Activated T-cell treated with anti-CD3 and anti-CD28 coated beads, Interleukin-2, amount 50 U/mL, for 72 hours (primary cell): ENCODE measurements at regions not wholly inside any gene's neighbourhood (a gene's known extent, or its start where the extent isn't known, plus 50 kb on each side); places are given as distances from the start of the nearest gene placed in this dataset.
"Not testable (repeated sequence)": the region's sequence is repeated elsewhere in the genome, so short reads cannot be mapped to it uniquely, and the experiment has no call there.

Experiments used
- ATAC-seq, 2 donors: fragments of 150-1000 bp; cut with Tn5 transposase; replicated peaks in 1 of 2; 2 replicates each; pipeline ENCODE4 v1.10.0; 2021; ENCODE audit warnings: moderate library complexity in 2 of 2, mild to moderate bottlenecking in 1 of 2
- DNase-seq, 2 donors: peaks; one replicate each; pipeline ENCODE4 v3.0.0; 2021 to 2022; ENCODE audit warnings: mixed read lengths in 1 of 2
- H3K27ac Mint-ChIP-seq: one replicate; pipeline ENCODE4 v1.8.0; 2022; ENCODE audit warnings: mild to moderate bottlenecking, moderate library complexity, mixed read lengths
- H3K27me3 Mint-ChIP-seq: one replicate; pipeline ENCODE4 v1.8.0; 2022; ENCODE audit warnings: low read depth, mixed read lengths
- H3K36me3 Mint-ChIP-seq, 2 donors: one replicate each; pipeline ENCODE4 v1.8.0; 2022; ENCODE audit warnings: mixed read lengths in 2 of 2, mild to moderate bottlenecking in 1 of 2; ENCODE audit not compliant: insufficient read depth in 2 of 2
- H3K4me1 Mint-ChIP-seq: one replicate; pipeline ENCODE4 v1.8.0; 2022; ENCODE audit warnings: low read depth, mixed read lengths
- H3K4me3 Mint-ChIP-seq, 2 donors: one replicate each; pipeline ENCODE4 v1.8.0; 2022; ENCODE audit warnings: mild to moderate bottlenecking in 2 of 2, mixed read lengths in 2 of 2, moderate library complexity in 2 of 2
- H3K9me3 Mint-ChIP-seq, 2 donors: one replicate each; pipeline ENCODE4 v1.8.0; 2022; ENCODE audit warnings: mixed read lengths in 2 of 2

GRCh38 chr9:81002242-81002641, 687.1 kb downstream of the TLE1 start:
- ATAC-seq (peak in 1 of 2 donors; percentile 43), DNase-seq (peak; percentile 6 to 20)
- Mint-ChIP-seq H3K36me3 (peaks cover 0 to 2% of the 10 kb centered on the region in 2 donors), H3K9me3 (peaks cover 10 to 11% of the 10 kb centered on the region in 2 donors), H3K4me3 (no peak overlapping the region), H3K27me3 (no peaks in the 10 kb centered on the region), H3K27ac (no peak overlapping the region), H3K4me1 (no peaks in the 10 kb centered on the region)

- Mint-ChIP-seq H3K4me1 (no peaks in the 10 kb centered on the region), H3K27ac (no peak overlapping the region), H3K27me3 (no peaks in the 10 kb centered on the region), H3K4me3 (no peak overlapping the region), H3K9me3 (peaks cover 0 to 8% of the 10 kb centered on the region in 2 donors), H3K36me3 (no peaks in the 10 kb centered on the region)
- no peak for ATAC-seq
- no peak for DNase-seq
Measured at GRCh38 chr9:80995759-80996158, 693.6 kb downstream of the TLE1 start.

- DNase-seq: no peak
- ATAC-seq: no peak
- no peaks in the 10 kb centered on the region for H3K4me1 Mint-ChIP-seq
- peaks cover 0 to 6% of the 10 kb centered on the region in 2 donors for H3K9me3 Mint-ChIP-seq
- no peaks in the 10 kb centered on the region for H3K36me3 Mint-ChIP-seq
- H3K27me3 Mint-ChIP-seq: no peaks in the 10 kb centered on the region
- H3K27ac Mint-ChIP-seq: no peak overlapping the region
- H3K4me3 Mint-ChIP-seq: no peak overlapping the region
Measured at GRCh38 chr9:80994892-80995291, 694.5 kb downstream of the TLE1 start.

- H3K4me1 Mint-ChIP-seq, H3K27ac Mint-ChIP-seq, H3K27me3 Mint-ChIP-seq, H3K36me3 Mint-ChIP-seq, ATAC-seq, DNase-seq, H3K4me3 Mint-ChIP-seq: not testable (repeated sequence)
- peaks cover 5 to 11% of the 10 kb centered on the region in 2 donors for H3K9me3 Mint-ChIP-seq
Measured at GRCh38 chr9:80985595-80985994, 703.8 kb downstream of the TLE1 start.

DNA sequence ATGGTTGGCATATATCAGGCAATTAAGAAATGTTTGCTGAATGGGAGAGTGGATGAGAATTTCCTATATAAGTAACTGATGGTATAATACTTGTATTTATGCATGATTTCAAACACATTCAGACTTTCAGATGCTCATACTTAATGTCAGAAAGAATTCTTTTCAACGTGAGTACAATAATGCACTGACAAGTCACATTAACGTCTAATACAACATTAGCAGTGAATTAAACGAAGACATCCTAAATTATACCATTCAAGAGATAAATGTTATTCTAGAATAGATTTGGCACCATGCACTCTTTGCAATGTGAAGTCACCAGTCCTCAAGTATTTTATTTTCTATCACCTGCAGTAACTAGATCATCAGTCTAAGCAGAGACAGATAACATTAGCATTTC, 712.9 kb downstream of the TLE1 start:
- no peak for ATAC-seq
- no peak overlapping the region for H3K4me3 Mint-ChIP-seq
- no peaks in the 10 kb centered on the region for H3K4me1 Mint-ChIP-seq

DNA sequence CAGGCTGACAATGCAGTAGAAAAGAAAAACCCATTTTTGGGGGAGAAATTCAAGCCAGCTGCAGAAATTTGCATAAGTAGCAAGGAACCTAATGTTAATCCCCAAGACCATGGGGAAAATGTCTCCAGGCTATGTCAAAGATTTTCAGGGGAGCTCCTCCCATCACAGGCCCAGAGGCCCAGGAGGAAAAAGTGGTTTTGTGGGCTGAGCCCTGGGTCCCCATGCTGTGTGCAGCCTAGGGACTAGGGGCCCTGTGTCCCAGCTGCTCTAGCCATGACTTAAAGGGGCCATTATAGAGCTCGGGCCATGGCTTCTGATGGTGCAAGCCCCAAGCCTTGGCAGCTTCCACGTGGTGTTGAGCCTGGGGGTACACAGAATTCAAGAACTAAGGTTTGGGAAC, 719.0 kb downstream of the TLE1 start:
- H3K27me3 Mint-ChIP-seq, H3K4me3 Mint-ChIP-seq, H3K36me3 Mint-ChIP-seq, DNase-seq, H3K27ac Mint-ChIP-seq, ATAC-seq, H3K4me1 Mint-ChIP-seq: not testable (repeated sequence)
- H3K9me3 Mint-ChIP-seq: peaks cover 13 to 22% of the 10 kb centered on the region in 2 donors

More for the DNA sequence above, 712.9 kb downstream of the TLE1 start:
- Mint-ChIP-seq H3K9me3 (peaks cover 12 to 14% of the 10 kb centered on the region in 2 donors), H3K27ac (no peak overlapping the region), H3K27me3 (no peaks in the 10 kb centered on the region), H3K36me3 (peaks cover 1 to 3% of the 10 kb centered on the region in 2 donors)
- no peak for DNase-seq

GRCh38 chr9:80968611-80969010, 720.7 kb downstream of the TLE1 start:
- Mint-ChIP-seq H3K36me3 (peaks cover 1 to 3% of the 10 kb centered on the region in 2 donors), H3K27ac (no peak overlapping the region), H3K9me3 (peaks cover 8 to 14% of the 10 kb centered on the region in 2 donors), H3K4me1 (no peaks in the 10 kb centered on the region), H3K27me3 (no peaks in the 10 kb centered on the region), H3K4me3 (no peak overlapping the region)
- DNase-seq (no peak), ATAC-seq (no peak)

DNA sequence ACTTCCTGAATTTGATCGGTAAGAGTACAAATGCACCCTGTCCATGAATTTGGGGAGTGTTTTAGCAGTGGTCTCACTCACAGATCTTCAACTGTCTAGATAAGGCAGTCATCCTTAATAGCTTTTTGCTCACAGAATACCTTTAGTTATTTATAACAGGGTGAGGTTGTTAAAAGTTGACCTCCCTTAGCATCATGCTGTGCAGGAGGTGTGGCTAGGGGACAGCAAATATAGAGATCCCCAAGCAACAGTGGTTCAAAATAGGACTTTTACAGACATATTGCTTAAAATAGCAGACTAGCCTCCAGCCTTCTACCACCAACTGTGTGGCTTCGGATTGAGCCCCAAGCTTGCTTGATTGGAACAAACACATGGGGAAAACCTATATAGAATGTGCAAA, 724.4 kb downstream of the TLE1 start:
- Mint-ChIP-seq H3K36me3 (peaks cover 0 to 3% of the 10 kb centered on the region in 2 donors), H3K4me3 (no peak overlapping the region), H3K27ac (no peak overlapping the region), H3K9me3 (peaks cover 12 to 17% of the 10 kb centered on the region in 2 donors), H3K27me3 (no peaks in the 10 kb centered on the region), H3K4me1 (no peaks in the 10 kb centered on the region)
- ATAC-seq (no peak), DNase-seq (no peak)

DNA sequence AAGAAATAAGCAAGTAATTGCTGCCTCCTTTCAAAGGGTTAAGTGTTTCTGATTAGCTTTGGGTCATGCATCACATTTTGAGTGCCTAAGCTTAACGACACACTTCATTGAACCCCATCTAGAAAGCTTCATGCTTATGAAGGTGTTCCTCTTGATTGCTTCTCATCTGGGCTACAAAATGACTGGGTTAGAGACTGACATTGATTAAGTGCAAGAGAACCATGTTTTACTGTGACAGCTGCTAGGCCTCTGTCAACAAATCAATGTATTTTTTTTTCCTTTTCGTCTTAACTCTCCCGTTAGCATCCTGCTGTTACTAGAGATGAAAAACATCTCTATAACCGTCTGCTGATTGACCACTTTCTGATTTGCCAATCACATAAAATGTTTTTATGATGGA, 725.0 kb downstream of the TLE1 start:
- no peaks in the 10 kb centered on the region for H3K4me1 Mint-ChIP-seq
- no peaks in the 10 kb centered on the region for H3K27me3 Mint-ChIP-seq
- peaks cover 12 to 13% of the 10 kb centered on the region in 2 donors for H3K9me3 Mint-ChIP-seq
- H3K27ac Mint-ChIP-seq: no peak overlapping the region
- no peaks in the 10 kb centered on the region for H3K36me3 Mint-ChIP-seq
- ATAC-seq (no peak), DNase-seq (no peak)
- H3K4me3 Mint-ChIP-seq: no peak overlapping the region

GRCh38 chr9:80957801-80958200, 731.5 kb downstream of the TLE1 start:
- Mint-ChIP-seq H3K36me3 (peaks cover 1 to 2% of the 10 kb centered on the region in 2 donors), H3K27me3 (no peaks in the 10 kb centered on the region), H3K9me3 (peaks cover 11 to 12% of the 10 kb centered on the region in 2 donors), H3K27ac (no peak overlapping the region), H3K4me1 (no peaks in the 10 kb centered on the region), H3K4me3 (no peak overlapping the region)
- DNase-seq: no peak
- ATAC-seq: no peak

GRCh38 chr9:80954521-80954920, 734.8 kb downstream of the TLE1 start:
- DNase-seq: no peak
- Mint-ChIP-seq H3K27me3 (no peaks in the 10 kb centered on the region), H3K4me1 (no peaks in the 10 kb centered on the region), H3K36me3 (peaks cover 1 to 2% of the 10 kb centered on the region in 2 donors), H3K4me3 (no peak overlapping the region), H3K9me3 (peaks cover 3 to 9% of the 10 kb centered on the region in 2 donors), H3K27ac (no peak overlapping the region)
- no peak for ATAC-seq

GRCh38 chr9:80952363-80952922, 736.9 kb downstream of the TLE1 start:
- Mint-ChIP-seq H3K4me1 (no peaks in the 10 kb centered on the region), H3K36me3 (peaks cover 1 to 2% of the 10 kb centered on the region in 2 donors), H3K27me3 (no peaks in the 10 kb centered on the region), H3K4me3 (no peak overlapping the region), H3K9me3 (peaks cover 2 to 5% of the 10 kb centered on the region in 2 donors), H3K27ac (no peak overlapping the region)
- no peak for DNase-seq
- ATAC-seq: no peak

DNA sequence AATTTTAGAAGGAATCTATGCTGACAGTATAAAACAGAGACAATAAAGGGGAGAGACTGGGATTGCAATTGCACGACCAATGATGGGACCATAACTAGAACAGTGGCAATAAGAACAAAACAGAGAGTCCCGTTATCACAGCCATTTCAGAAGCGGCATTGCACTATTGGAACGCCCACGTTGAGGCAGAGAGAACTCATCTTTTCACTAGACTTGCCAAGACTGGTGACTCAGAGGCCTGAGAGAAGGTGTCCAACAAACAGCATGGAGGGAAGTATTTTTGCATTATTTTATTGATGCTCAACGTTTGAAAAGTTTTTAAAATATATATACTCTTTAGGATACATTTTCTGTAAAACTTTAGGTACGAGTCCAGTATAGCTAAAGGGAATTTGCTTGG, 737.7 kb downstream of the TLE1 start:
- Mint-ChIP-seq H3K27ac (no peak overlapping the region), H3K27me3 (no peaks in the 10 kb centered on the region)

DNA sequence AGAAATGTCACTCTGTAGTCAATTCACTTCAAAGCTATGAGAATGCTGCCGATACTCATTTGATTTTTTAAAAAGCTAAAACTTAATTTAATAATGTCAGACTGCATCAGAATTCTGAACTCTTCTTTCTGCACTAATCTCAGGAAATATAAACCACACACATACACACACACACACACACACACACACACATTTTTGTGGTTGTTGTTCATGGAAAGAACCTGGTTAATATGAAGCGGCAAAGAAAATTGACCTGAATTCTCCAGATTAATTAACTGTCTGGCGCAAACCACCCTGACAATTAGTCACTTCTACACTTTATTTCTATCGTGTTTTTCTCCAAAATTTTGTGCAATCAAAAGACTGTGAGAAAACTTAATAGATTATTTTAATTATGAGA, 740.5 kb downstream of the TLE1 start:
- Mint-ChIP-seq H3K9me3 (peaks cover 0 to 4% of the 10 kb centered on the region in 2 donors), H3K27ac (no peak overlapping the region), H3K4me1 (no peaks in the 10 kb centered on the region), H3K36me3 (peaks cover 0 to 1% of the 10 kb centered on the region in 2 donors), H3K4me3 (no peak overlapping the region), H3K27me3 (no peaks in the 10 kb centered on the region)
- DNase-seq: no peak
- no peak for ATAC-seq

More for the DNA sequence above, 737.7 kb downstream of the TLE1 start:
- Mint-ChIP-seq H3K4me3 (no peak overlapping the region), H3K4me1 (no peaks in the 10 kb centered on the region), H3K36me3 (peaks cover 1 to 2% of the 10 kb centered on the region in 2 donors), H3K9me3 (peaks cover 2 to 5% of the 10 kb centered on the region in 2 donors)
- ATAC-seq: no peak
- DNase-seq: no peak
